ENCODE measurements at regions not wholly inside any gene's neighbourhood (a gene's known extent, or its start where the extent isn't known, plus 50 kb on each side); places are given as distances from the start of the nearest gene placed in this dataset.

DNA sequence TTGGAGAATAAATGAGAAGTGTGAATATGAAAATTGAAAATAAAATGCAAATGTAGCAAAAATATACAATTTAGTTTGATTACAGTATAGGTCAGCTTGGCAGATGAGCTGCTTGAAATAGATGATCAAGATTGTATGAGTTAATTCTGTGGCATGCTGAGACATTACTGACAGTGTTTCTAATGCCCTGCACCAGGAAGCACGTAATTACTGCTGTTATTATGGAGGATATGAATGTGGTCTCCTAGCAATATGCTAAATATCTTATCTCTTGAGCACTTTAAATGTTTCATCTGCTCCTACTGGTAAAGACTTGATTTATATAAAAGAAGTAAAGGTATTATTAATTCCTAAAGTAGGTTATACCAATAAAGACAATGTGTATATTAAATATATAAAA lies 1015.5 kb downstream of the PLOD2 start:
- TF ChIP-seq, protein P1, sequence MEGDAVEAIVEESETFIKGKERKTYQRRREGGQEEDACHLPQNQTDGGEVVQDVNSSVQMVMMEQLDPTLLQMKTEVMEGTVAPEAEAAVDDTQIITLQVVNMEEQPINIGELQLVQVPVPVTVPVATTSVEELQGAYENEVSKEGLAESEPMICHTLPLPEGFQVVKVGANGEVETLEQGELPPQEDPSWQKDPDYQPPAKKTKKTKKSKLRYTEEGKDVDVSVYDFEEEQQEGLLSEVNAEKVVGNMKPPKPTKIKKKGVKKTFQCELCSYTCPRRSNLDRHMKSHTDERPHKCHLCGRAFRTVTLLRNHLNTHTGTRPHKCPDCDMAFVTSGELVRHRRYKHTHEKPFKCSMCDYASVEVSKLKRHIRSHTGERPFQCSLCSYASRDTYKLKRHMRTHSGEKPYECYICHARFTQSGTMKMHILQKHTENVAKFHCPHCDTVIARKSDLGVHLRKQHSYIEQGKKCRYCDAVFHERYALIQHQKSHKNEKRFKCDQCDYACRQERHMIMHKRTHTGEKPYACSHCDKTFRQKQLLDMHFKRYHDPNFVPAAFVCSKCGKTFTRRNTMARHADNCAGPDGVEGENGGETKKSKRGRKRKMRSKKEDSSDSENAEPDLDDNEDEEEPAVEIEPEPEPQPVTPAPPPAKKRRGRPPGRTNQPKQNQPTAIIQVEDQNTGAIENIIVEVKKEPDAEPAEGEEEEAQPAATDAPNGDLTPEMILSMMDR (IDR thresholded peaks at IDR 0.05) = no peak
- no peak for TF ChIP-seq POLR2A (IDR thresholded peaks at IDR 0.05)
